Adipocyte (in vitro differentiated cells): ENCODE measurements at regions not wholly inside any gene's neighbourhood (a gene's known extent, or its start where the extent isn't known, plus 50 kb on each side); places are given as distances from the start of the nearest gene placed in this dataset.

ENCODE experiments used
- DNase-seq: peaks from one replicate; pipeline ENCODE4 v3.0.0-alpha.2; 2015; ENCODE audit warnings: low read depth
- H3K27me3 ChIP-seq: replicated peaks from 2 replicates; pipeline ENCODE4 v1.7.0; 2013; ENCODE audit warnings: mild to moderate bottlenecking, low read length, moderate library complexity; ENCODE audit not compliant: control insufficient read depth, insufficient read depth
- H3K36me3 ChIP-seq: 2 replicates; pipeline ENCODE4 v1.7.0; 2013; ENCODE audit warnings: low read length, mild to moderate bottlenecking, moderate library complexity; ENCODE audit not compliant: control insufficient read depth, insufficient read depth, severe bottlenecking
- H3K4me1 ChIP-seq: 2 replicates; pipeline ENCODE4 v1.7.0; 2013; ENCODE audit warnings: mild to moderate bottlenecking, low read length, moderate library complexity; ENCODE audit not compliant: control insufficient read depth, insufficient read depth
- H3K4me3 ChIP-seq: 2 replicates; pipeline ENCODE4 v1.7.0; 2013; ENCODE audit warnings: mild to moderate bottlenecking, low read length, moderate library complexity
- H3K9ac ChIP-seq: 2 replicates; pipeline ENCODE4 v1.7.0; 2013; ENCODE audit warnings: mild to moderate bottlenecking, low read length, moderate library complexity
- H3K9me3 ChIP-seq: 2 replicates; pipeline ENCODE4 v1.7.0; 2013; ENCODE audit warnings: mild to moderate bottlenecking, low read length, moderate library complexity; ENCODE audit not compliant: control insufficient read depth

- Histone ChIP-seq H3K36me3 (no peaks in the 10 kb centered on the region), H3K4me3 (no peak overlapping the region), H3K27me3 (peaks cover 19% of the 10 kb centered on the region)
Observed at GRCh38 chr5:73337586-73338255, 110.9 kb downstream of the FOXD1 start.

GRCh38 chr5:73336366-73336765 lies 112.2 kb downstream of the FOXD1 start:
- DNase-seq: no peak
- Histone ChIP-seq H3K9me3 (peaks cover 17% of the 10 kb centered on the region), H3K36me3 (no peaks in the 10 kb centered on the region), H3K4me3 (no peak overlapping the region), H3K9ac (no peak overlapping the region), H3K4me1 (peaks cover 15% of the 10 kb centered on the region), H3K27me3 (peaks cover 19% of the 10 kb centered on the region)

More at GRCh38 chr5:73337586-73338255, 110.9 kb downstream of the FOXD1 start:
- H3K9ac ChIP-seq: peak overlapping the region; percentile 11
- peaks cover 7% of the 10 kb centered on the region for H3K9me3 ChIP-seq
- peak; percentile 25 for DNase-seq
- peaks cover 15% of the 10 kb centered on the region for H3K4me1 ChIP-seq

- no peak for DNase-seq
- Histone ChIP-seq H3K4me1 (peaks cover 15% of the 10 kb centered on the region), H3K9me3 (peaks cover 21% of the 10 kb centered on the region), H3K27me3 (peaks cover under 1% of the 10 kb centered on the region), H3K9ac (no peak overlapping the region), H3K4me3 (no peak overlapping the region), H3K36me3 (no peaks in the 10 kb centered on the region)
Observed at GRCh38 chr5:73333944-73334703, 114.5 kb downstream of the FOXD1 start.

GRCh38 chr5:73330613-73331012 lies 118.0 kb downstream of the FOXD1 start:
- H3K4me3 ChIP-seq: no peak overlapping the region
- peaks cover 21% of the 10 kb centered on the region for H3K9me3 ChIP-seq
- no peaks in the 10 kb centered on the region for H3K36me3 ChIP-seq
- DNase-seq: no peak
- peaks cover 2% of the 10 kb centered on the region for H3K27me3 ChIP-seq
- no peak overlapping the region for H3K9ac ChIP-seq
- no peaks in the 10 kb centered on the region for H3K4me1 ChIP-seq

GRCh38 chr5:73328640-73329039 lies 119.9 kb downstream of the FOXD1 start:
- no peak for DNase-seq

GRCh38 chr5:73327908-73328455 lies 120.6 kb downstream of the FOXD1 start:
- DNase-seq: peak; percentile 29
- Histone ChIP-seq H3K9me3 (peaks cover 21% of the 10 kb centered on the region), H3K4me3 (no peak overlapping the region), H3K9ac (no peak overlapping the region), H3K27me3 (peaks cover 5% of the 10 kb centered on the region), H3K36me3 (no peaks in the 10 kb centered on the region), H3K4me1 (no peaks in the 10 kb centered on the region)

More at GRCh38 chr5:73328640-73329039, 119.9 kb downstream of the FOXD1 start:
- H3K4me1 ChIP-seq: no peaks in the 10 kb centered on the region
- no peak overlapping the region for H3K9ac ChIP-seq
- H3K27me3 ChIP-seq: peaks cover 5% of the 10 kb centered on the region
- peaks cover 21% of the 10 kb centered on the region for H3K9me3 ChIP-seq
- no peaks in the 10 kb centered on the region for H3K36me3 ChIP-seq
- H3K4me3 ChIP-seq: no peak overlapping the region

GRCh38 chr5:73325546-73325945 lies 123.0 kb downstream of the FOXD1 start:
- peaks cover 4% of the 10 kb centered on the region for H3K9me3 ChIP-seq
- peaks cover 11% of the 10 kb centered on the region for H3K4me1 ChIP-seq
- no peak overlapping the region for H3K4me3 ChIP-seq
- peaks cover 5% of the 10 kb centered on the region for H3K27me3 ChIP-seq
- no peak for DNase-seq
- H3K9ac ChIP-seq: no peak overlapping the region
- no peaks in the 10 kb centered on the region for H3K36me3 ChIP-seq

GRCh38 chr5:73323466-73323865 lies 125.1 kb downstream of the FOXD1 start:
- Histone ChIP-seq H3K9ac (no peak overlapping the region), H3K4me1 (peaks cover 11% of the 10 kb centered on the region), H3K36me3 (no peaks in the 10 kb centered on the region), H3K4me3 (no peak overlapping the region), H3K9me3 (no peaks in the 10 kb centered on the region), H3K27me3 (peaks cover 5% of the 10 kb centered on the region)
- no peak for DNase-seq

GRCh38 chr5:73322437-73323076 lies 126.0 kb downstream of the FOXD1 start:
- no peak for DNase-seq
- no peaks in the 10 kb centered on the region for H3K36me3 ChIP-seq
- no peaks in the 10 kb centered on the region for H3K9me3 ChIP-seq
- H3K4me1 ChIP-seq: peaks cover 11% of the 10 kb centered on the region
- H3K27me3 ChIP-seq: peaks cover 5% of the 10 kb centered on the region
- no peak overlapping the region for H3K4me3 ChIP-seq
- H3K9ac ChIP-seq: no peak overlapping the region

GRCh38 chr5:73321757-73322436 lies 126.7 kb downstream of the FOXD1 start:
- Histone ChIP-seq H3K9me3 (no peaks in the 10 kb centered on the region), H3K27me3 (peaks cover 5% of the 10 kb centered on the region), H3K9ac (no peak overlapping the region)

More at GRCh38 chr5:73321757-73322436, 126.7 kb downstream of the FOXD1 start:
- Histone ChIP-seq H3K4me1 (peaks cover 11% of the 10 kb centered on the region), H3K4me3 (no peak overlapping the region), H3K36me3 (no peaks in the 10 kb centered on the region)
- peak; percentile 67 for DNase-seq
